ENCODE measurements at regions not wholly inside any gene's neighbourhood (a gene's known extent, or its start where the extent isn't known, plus 50 kb on each side); places are given as distances from the start of the nearest gene placed in this dataset.

GRCh38 chr2:116153729-116154128 is 1660.8 kb upstream of the DDX18 start:
- H3K4me3 ChIP-seq (ENCODE audit: extremely low read depth in 1 of 4, insufficient read depth in 2 of 4, low read depth in 3 of 4, low read length in 4 of 4): no peak overlapping the region
- H3K4ac ChIP-seq (replicated peaks; ENCODE audit: insufficient read length, low read depth, low read length): no peak overlapping the region
- no peaks in the 10 kb centered on the region for H4K20me1 ChIP-seq (replicated peaks in 1 of 2; ENCODE audit: control insufficient read depth in 1 of 2, insufficient read depth in 2 of 2, low read length in 2 of 2)
- H4K8ac ChIP-seq (ENCODE audit: extremely low read depth, insufficient read depth, low read length): no peak overlapping the region
- H3K4me1 ChIP-seq (replicated peaks in 1 of 4; ENCODE audit: control insufficient read depth in 3 of 4, insufficient read depth in 4 of 4, low read length in 3 of 4): no peaks in the 10 kb centered on the region
- no peak overlapping the region for H3K56ac ChIP-seq (replicated peaks; ENCODE audit: insufficient read length, low read depth, low read length)
- H3K23ac ChIP-seq (ENCODE audit: insufficient read length): no peak overlapping the region
- FAIRE-seq (no peak), DNase-seq (ENCODE audit: low read depth in 1 of 2, low spot score in 2 of 2) (no peak)
- H3K79me2 ChIP-seq (ENCODE audit: control insufficient read depth in 1 of 2, insufficient read depth in 2 of 2, low read length in 2 of 2): no peaks in the 10 kb centered on the region
- H2BK20ac ChIP-seq (ENCODE audit: low read length): no peak overlapping the region
- H2AK5ac ChIP-seq (ENCODE audit: low read depth, low read length): no peak overlapping the region
- no peak overlapping the region for H4K91ac ChIP-seq (replicated peaks; ENCODE audit: insufficient read length, low read length)
- no peak overlapping the region for H2BK12ac ChIP-seq (ENCODE audit: low read depth, low read length)
- no peaks in the 10 kb centered on the region for H3K23me2 ChIP-seq (ENCODE audit: low read depth, low read length)
- no peak overlapping the region for H2BK5ac ChIP-seq (ENCODE audit: low read depth, low read length)
- H3K79me1 ChIP-seq (ENCODE audit: low read depth, low read length): no peaks in the 10 kb centered on the region
- H3K18ac ChIP-seq (ENCODE audit: extremely low read depth, low read length): no peak overlapping the region
- H2BK15ac ChIP-seq (ENCODE audit: low read length): no peak overlapping the region
- H4K5ac ChIP-seq (ENCODE audit: insufficient read length, low read depth, low read length): no peak overlapping the region
- H3K9ac ChIP-seq (replicated peaks in 1 of 4; ENCODE audit: extremely low read depth in 1 of 4, low read depth in 3 of 4, low read length in 3 of 4): no peak overlapping the region
- H3K4me2 ChIP-seq (ENCODE audit: insufficient read depth in 1 of 2, low read depth in 2 of 2, low read length in 2 of 2): no peak overlapping the region
- 90% methylated on average over 3 of the region's 3 CpGs; no CpG with 5 or more reads in 1 of the 2 experiments for WGBS, 2 experiments (ENCODE audit: extremely low coverage in 1 of 2, insufficient coverage in 1 of 2, insufficient read length in 1 of 2, insufficient replicate concordance in 2 of 2, low coverage in 1 of 2, low lambda C conversion rate in 2 of 2, missing lambda C conversion rate in 1 of 2)
- ChIA-PET CTCF (ENCODE audit: partially characterized antibody) (no interaction called here), POLR2A (ENCODE audit: partially characterized antibody) (no interaction called here)
- no peak overlapping the region for H3K27ac ChIP-seq (ENCODE audit: low read depth, low read length)
- H3K27me3 ChIP-seq (replicated peaks in 1 of 4; ENCODE audit: control insufficient read depth in 3 of 4, extremely low read depth in 1 of 4, insufficient read depth in 3 of 4, low read length in 3 of 4): peaks cover 16 to 35% (median 24%) of the 10 kb centered on the region in 4 experiments
- 0 out of 4 replicates have a peak, but pooled peaks cover 0 to 4% of the 10 kb centered on the region in 2 experiments for H3K9me3 ChIP-seq (ENCODE audit: insufficient read depth in 2 of 2, low read depth in 1 of 2, low read length in 1 of 2)
- no peak overlapping the region for H3K14ac ChIP-seq (ENCODE audit: insufficient read length)
- no peaks in the 10 kb centered on the region; a peak in 1 of 8 replicates for H3K36me3 ChIP-seq (ENCODE audit: control insufficient read depth in 2 of 4, insufficient read depth in 4 of 4, low read length in 3 of 4)
- H2AFZ ChIP-seq (ENCODE audit: low read length): no peak overlapping the region
- H2BK120ac ChIP-seq (replicated peaks; ENCODE audit: low read depth, low read length): no peak overlapping the region
- TF ChIP-seq RAD21 (IDR thresholded peaks at IDR 0.05 in 1 of 2, conservative IDR thresholded peaks at IDR 0.05 in 1 of 2; ENCODE audit: low read depth in 2 of 2, low read length in 2 of 2) (no peak), CBX8 (IDR thresholded peaks at IDR 0.05; ENCODE audit: borderline replicate concordance, low read depth, low read length) (no peak), SAP30 (IDR thresholded peaks at IDR 0.05; ENCODE audit: insufficient read depth, insufficient replicate concordance, low read length) (no peak), CBX5 (IDR thresholded peaks at IDR 0.05; ENCODE audit: low read depth, low read length) (no peak), MAX (IDR thresholded peaks at IDR 0.05) (no peak), SIN3A (conservative IDR thresholded peaks at IDR 0.05 in 1 of 2, IDR thresholded peaks at IDR 0.05 in 1 of 2; ENCODE audit: low read depth in 1 of 2, low read length in 2 of 2) (no peak), EGR1 (IDR thresholded peaks at IDR 0.05; ENCODE audit: borderline replicate concordance, low read depth, low read length) (no peak), GABPA (IDR thresholded peaks at IDR 0.05; ENCODE audit: borderline replicate concordance, insufficient read depth, low read length) (no peak), KDM5A (IDR thresholded peaks at IDR 0.05; ENCODE audit: low read length) (no peak), SUZ12 (IDR thresholded peaks at IDR 0.05; ENCODE audit: low read length) (no peak), CTBP2 (IDR thresholded peaks at IDR 0.05; ENCODE audit: borderline replicate concordance, insufficient read depth, insufficient read length, low read length) (no peak), SIRT6 (IDR thresholded peaks at IDR 0.05; ENCODE audit: low read length) (no peak), SP2 (IDR thresholded peaks at IDR 0.05; ENCODE audit: low read length) (no peak), POLR2AphosphoS5 (IDR thresholded peaks at IDR 0.05; ENCODE audit: low read depth, low read length) (no peak), POLR2A (IDR thresholded peaks at IDR 0.05; ENCODE audit: control extremely low read depth in 1 of 2, low read depth in 2 of 2, low read length in 2 of 2) (no peak)

Measured in H1 (cell line).